ENCODE measurements at regions not wholly inside any gene's neighbourhood (a gene's known extent, or its start where the extent isn't known, plus 50 kb on each side); places are given as distances from the start of the nearest gene placed in this dataset.

DNA sequence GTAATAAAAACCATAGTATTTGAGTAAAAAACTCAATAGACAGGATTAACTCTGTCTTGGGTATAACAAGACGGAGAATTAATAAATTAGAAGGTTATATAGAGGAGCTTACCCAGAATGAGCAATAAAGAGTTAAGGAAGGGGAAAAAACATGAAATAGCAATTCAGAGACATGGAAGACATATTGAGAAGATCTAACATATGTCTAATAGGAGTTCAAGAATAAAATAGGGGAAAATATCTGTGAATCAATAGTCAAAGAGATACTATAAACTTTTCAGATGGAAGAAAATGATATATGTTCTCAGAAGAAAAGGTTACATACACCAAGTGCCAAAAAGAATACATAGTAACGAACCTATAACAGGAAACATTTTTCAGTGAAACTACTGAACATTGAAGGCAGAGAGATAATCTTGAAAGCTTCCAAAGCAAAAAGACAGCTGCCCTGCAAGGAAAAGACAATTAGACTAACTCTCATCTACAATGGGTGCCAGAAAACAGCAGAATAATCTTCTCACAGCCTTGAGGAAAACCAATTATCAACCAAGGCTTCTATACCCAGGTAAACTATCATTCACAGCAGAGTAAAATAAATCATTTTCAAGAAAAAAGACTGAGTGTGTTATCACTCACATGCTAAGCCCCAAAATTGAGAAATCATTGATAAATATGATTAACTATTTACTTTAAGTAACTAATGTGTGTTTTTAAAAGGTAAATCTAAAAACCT, 106.0 kb downstream of the ENC1 start:
- H3K4me2 ChIP-seq (ENCODE audit: low read depth, low read length, poor library complexity, severe bottlenecking) = no peak overlapping the region
- no peaks in the 10 kb centered on the region for H3K36me3 ChIP-seq (ENCODE audit: insufficient read depth, low read length)
- no peak overlapping the region for H3K9ac ChIP-seq (ENCODE audit: low read depth, low read length, poor library complexity, severe bottlenecking)
- no peak overlapping the region for H2AFZ ChIP-seq (ENCODE audit: low read length)
- H3K4me1 ChIP-seq (ENCODE audit: insufficient read depth, low read length, poor library complexity, severe bottlenecking) = no peaks in the 10 kb centered on the region
- no peaks in the 10 kb centered on the region for H4K20me1 ChIP-seq (ENCODE audit: insufficient read depth, low read length, poor library complexity, severe bottlenecking)
- H3K4me3 ChIP-seq (ENCODE audit: low read length, poor library complexity, severe bottlenecking) = no peak overlapping the region
- TF ChIP-seq, protein P1, sequence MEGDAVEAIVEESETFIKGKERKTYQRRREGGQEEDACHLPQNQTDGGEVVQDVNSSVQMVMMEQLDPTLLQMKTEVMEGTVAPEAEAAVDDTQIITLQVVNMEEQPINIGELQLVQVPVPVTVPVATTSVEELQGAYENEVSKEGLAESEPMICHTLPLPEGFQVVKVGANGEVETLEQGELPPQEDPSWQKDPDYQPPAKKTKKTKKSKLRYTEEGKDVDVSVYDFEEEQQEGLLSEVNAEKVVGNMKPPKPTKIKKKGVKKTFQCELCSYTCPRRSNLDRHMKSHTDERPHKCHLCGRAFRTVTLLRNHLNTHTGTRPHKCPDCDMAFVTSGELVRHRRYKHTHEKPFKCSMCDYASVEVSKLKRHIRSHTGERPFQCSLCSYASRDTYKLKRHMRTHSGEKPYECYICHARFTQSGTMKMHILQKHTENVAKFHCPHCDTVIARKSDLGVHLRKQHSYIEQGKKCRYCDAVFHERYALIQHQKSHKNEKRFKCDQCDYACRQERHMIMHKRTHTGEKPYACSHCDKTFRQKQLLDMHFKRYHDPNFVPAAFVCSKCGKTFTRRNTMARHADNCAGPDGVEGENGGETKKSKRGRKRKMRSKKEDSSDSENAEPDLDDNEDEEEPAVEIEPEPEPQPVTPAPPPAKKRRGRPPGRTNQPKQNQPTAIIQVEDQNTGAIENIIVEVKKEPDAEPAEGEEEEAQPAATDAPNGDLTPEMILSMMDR (conservative IDR thresholded peaks at IDR 0.05; ENCODE audit: low read length) = no peak
- TF ChIP-seq EZH2phosphoT487 (IDR thresholded peaks at IDR 0.05; ENCODE audit: borderline replicate concordance) = no peak
- no peaks in the 10 kb centered on the region for H3K27me3 ChIP-seq (ENCODE audit: insufficient read depth, low read length, poor library complexity, severe bottlenecking)
- H3K9me3 ChIP-seq (ENCODE audit: insufficient read depth, low read depth, low read length) = peaks cover 16% of the 10 kb centered on the region; the same call in 1 of the 2 replicates
- H3K79me2 ChIP-seq (ENCODE audit: insufficient read depth, low read length) = no peaks in the 10 kb centered on the region
- H3K9me2 ChIP-seq (replicated peaks; ENCODE audit: low read depth, low read length) = no peaks in the 10 kb centered on the region
- H3F3A ChIP-seq (ENCODE audit: low read depth) = no peaks in the 10 kb centered on the region

DNA sequence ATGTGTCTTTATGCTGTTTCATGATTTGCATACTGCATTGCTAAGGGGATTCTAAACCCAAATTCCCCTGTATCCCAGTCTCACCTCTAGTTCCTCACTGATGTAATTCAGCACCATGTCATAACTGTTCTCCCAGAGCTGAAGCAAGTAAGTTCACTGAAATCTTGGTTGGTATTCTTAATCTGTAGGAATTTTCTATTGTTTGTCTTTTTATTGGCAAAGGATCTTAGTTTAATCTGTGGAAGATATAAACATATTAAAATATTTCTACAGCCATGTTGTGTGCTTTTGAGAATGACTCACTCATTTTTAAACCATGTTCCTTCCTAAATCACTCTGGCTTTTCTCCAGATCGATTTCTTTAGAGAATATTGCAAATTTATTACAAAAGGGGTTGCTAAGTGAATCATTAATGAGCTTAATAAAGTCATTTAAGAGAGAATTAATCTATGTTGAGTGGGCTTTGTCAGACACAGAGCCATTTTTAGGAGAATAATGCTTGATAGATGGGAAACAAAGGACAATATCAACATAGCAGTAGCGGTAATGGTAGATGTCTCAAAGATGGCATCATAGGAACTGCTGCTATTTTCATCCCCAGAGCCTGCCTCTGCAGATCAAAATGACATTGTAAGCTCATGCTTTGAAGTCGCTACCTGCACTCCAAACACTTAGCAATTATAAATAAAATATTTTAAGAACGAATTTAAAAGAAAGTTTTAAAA, 110.0 kb downstream of the ENC1 start:
- Histone ChIP-seq H3K79me2 (ENCODE audit: insufficient read depth, low read length) (no peaks in the 10 kb centered on the region), H2AFZ (ENCODE audit: low read length) (no peak overlapping the region), H3K4me3 (ENCODE audit: low read length, poor library complexity, severe bottlenecking) (no peak overlapping the region), H3K36me3 (ENCODE audit: insufficient read depth, low read length) (no peaks in the 10 kb centered on the region), H3K9ac (ENCODE audit: low read depth, low read length, poor library complexity, severe bottlenecking) (no peak overlapping the region), H3K9me2 (replicated peaks; ENCODE audit: low read depth, low read length) (no peaks in the 10 kb centered on the region), H4K20me1 (ENCODE audit: insufficient read depth, low read length, poor library complexity, severe bottlenecking) (no peaks in the 10 kb centered on the region), H3K9me3 (ENCODE audit: insufficient read depth, low read depth, low read length) (peaks cover 16% of the 10 kb centered on the region; the same call in 1 of the 2 replicates), H3K4me2 (ENCODE audit: low read depth, low read length, poor library complexity, severe bottlenecking) (no peak overlapping the region), H3K27me3 (ENCODE audit: insufficient read depth, low read length, poor library complexity, severe bottlenecking) (no peaks in the 10 kb centered on the region), H3F3A (ENCODE audit: low read depth) (no peaks in the 10 kb centered on the region), H3K4me1 (ENCODE audit: insufficient read depth, low read length, poor library complexity, severe bottlenecking) (no peaks in the 10 kb centered on the region)
- TF ChIP-seq EZH2phosphoT487 (IDR thresholded peaks at IDR 0.05; ENCODE audit: borderline replicate concordance) = no peak
- TF ChIP-seq, protein P1 (conservative IDR thresholded peaks at IDR 0.05; ENCODE audit: low read length) = no peak

DNA sequence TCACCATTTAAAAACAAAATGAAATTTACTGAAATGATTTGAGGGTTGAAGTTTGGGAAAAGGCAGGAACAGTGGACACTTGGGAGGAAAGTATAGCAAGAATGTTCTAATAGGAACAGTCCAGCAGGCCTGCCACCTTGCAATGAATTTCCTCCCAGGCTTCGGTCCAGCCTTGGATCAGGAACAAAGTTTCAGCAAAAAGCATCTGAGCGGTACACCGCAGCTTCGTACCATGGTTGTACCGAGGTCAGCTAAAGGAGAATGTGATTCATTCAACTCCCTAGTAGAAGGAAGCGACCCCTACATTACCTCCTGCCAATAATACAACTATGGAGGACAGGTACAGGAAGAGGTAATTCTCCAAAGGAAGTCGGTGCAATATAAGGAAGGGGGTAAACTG, 111.4 kb downstream of the ENC1 start:
- H3K4me3 ChIP-seq (ENCODE audit: low read length, poor library complexity, severe bottlenecking) = no peak overlapping the region
- H3K27me3 ChIP-seq (ENCODE audit: insufficient read depth, low read length, poor library complexity, severe bottlenecking) = no peaks in the 10 kb centered on the region

More for the DNA sequence above, 111.4 kb downstream of the ENC1 start:
- no peaks in the 10 kb centered on the region for H4K20me1 ChIP-seq (ENCODE audit: insufficient read depth, low read length, poor library complexity, severe bottlenecking)
- H3K79me2 ChIP-seq (ENCODE audit: insufficient read depth, low read length) = no peaks in the 10 kb centered on the region
- H3K9me3 ChIP-seq (ENCODE audit: insufficient read depth, low read depth, low read length) = peaks cover 13% of the 10 kb centered on the region; the same call in 1 of the 2 replicates
- no peaks in the 10 kb centered on the region for H3K36me3 ChIP-seq (ENCODE audit: insufficient read depth, low read length)
- H2AFZ ChIP-seq (ENCODE audit: low read length) = no peak overlapping the region
- no peak overlapping the region for H3K9ac ChIP-seq (ENCODE audit: low read depth, low read length, poor library complexity, severe bottlenecking)
- H3K4me2 ChIP-seq (ENCODE audit: low read depth, low read length, poor library complexity, severe bottlenecking) = no peak overlapping the region
- no peaks in the 10 kb centered on the region for H3K9me2 ChIP-seq (replicated peaks; ENCODE audit: low read depth, low read length)
- H3F3A ChIP-seq (ENCODE audit: low read depth) = no peaks in the 10 kb centered on the region
- no peak for TF ChIP-seq EZH2phosphoT487 (IDR thresholded peaks at IDR 0.05; ENCODE audit: borderline replicate concordance)
- TF ChIP-seq, protein P1 (conservative IDR thresholded peaks at IDR 0.05; ENCODE audit: low read length) = no peak
- no peaks in the 10 kb centered on the region for H3K4me1 ChIP-seq (ENCODE audit: insufficient read depth, low read length, poor library complexity, severe bottlenecking)

Measured in Loucy (cell line).